ENCODE measurements at regions not wholly inside any gene's neighbourhood (a gene's known extent, or its start where the extent isn't known, plus 50 kb on each side); places are given as distances from the start of the nearest gene placed in this dataset.

- TF ChIP-seq CTCF (IDR thresholded peaks at IDR 0.05) = no peak
- no peak for TF ChIP-seq POLR2A (IDR thresholded peaks at IDR 0.05)
Observed at GRCh38 chr2:45140675-45141074, 131.4 kb upstream of the SIX2 start.

All from body of pancreas (tissue), 4 donors.